Umbilical cord (tissue), 1 donor: ENCODE measurements at regions not wholly inside any gene's neighbourhood (a gene's known extent, or its start where the extent isn't known, plus 50 kb on each side); places are given as distances from the start of the nearest gene placed in this dataset.

Experiments used
- DNase-seq: peaks from one replicate; pipeline ENCODE4 v3.0.0-alpha.2; 2015; ENCODE audit warnings: low spot score

- no peak for DNase-seq
Measured at GRCh38 chr11:69378303-69379141, 84.6 kb downstream of the MYEOV start.

GRCh38 chr11:69380451-69380901, 86.5 kb downstream of the MYEOV start:
- DNase-seq: no peak

GRCh38 chr11:69380921-69381581, 87.1 kb downstream of the MYEOV start:
- no peak for DNase-seq

GRCh38 chr11:69381681-69382130, 87.8 kb downstream of the MYEOV start:
- no peak for DNase-seq

- DNase-seq: peak; percentile 57
Measured at GRCh38 chr11:69382131-69383128, 88.5 kb downstream of the MYEOV start.

- DNase-seq: no peak
Measured at GRCh38 chr11:69383372-69384250, 89.7 kb downstream of the MYEOV start.

GRCh38 chr11:69384251-69385143, 90.5 kb downstream of the MYEOV start:
- DNase-seq: no peak

- no peak for DNase-seq
Measured at GRCh38 chr11:69385144-69385820, 91.3 kb downstream of the MYEOV start.

GRCh38 chr11:69385832-69386427, 92.0 kb downstream of the MYEOV start:
- DNase-seq: no peak

- no peak for DNase-seq
Measured at GRCh38 chr11:69386594-69387408, 92.8 kb downstream of the MYEOV start.

GRCh38 chr11:69387409-69387885, 93.5 kb downstream of the MYEOV start:
- no peak for DNase-seq

- no peak for DNase-seq
Measured at GRCh38 chr11:69388210-69388609, 93.3 kb upstream of the LINC01488 start.

- DNase-seq: no peak
Measured at GRCh38 chr11:69388661-69389060, 92.8 kb upstream of the LINC01488 start.

- no peak for DNase-seq
Measured at GRCh38 chr11:69390561-69390960, 90.9 kb upstream of the LINC01488 start.

- no peak for DNase-seq
Measured at GRCh38 chr11:69391192-69392103, 90.0 kb upstream of the LINC01488 start.

- no peak for DNase-seq
Measured at GRCh38 chr11:69392104-69392653, 89.3 kb upstream of the LINC01488 start.
